ENCODE measurements at regions not wholly inside any gene's neighbourhood (a gene's known extent, or its start where the extent isn't known, plus 50 kb on each side); places are given as distances from the start of the nearest gene placed in this dataset.

- Mint-ChIP-seq H3K27me3 (ENCODE audit: low read depth) (no peaks in the 10 kb centered on the region), H3K4me1 (ENCODE audit: low read depth) (no peaks in the 10 kb centered on the region), H3K4me3 (ENCODE audit: unreplicated experiment) (no peak overlapping the region), H3K9me3 (ENCODE audit: low read depth) (peaks cover 29% of the 10 kb centered on the region), H3K27ac (ENCODE audit: unreplicated experiment) (no peak overlapping the region), H3K36me3 (ENCODE audit: low read depth) (no peaks in the 10 kb centered on the region)
- no peak for DNase-seq (ENCODE audit: low spot score)
- TF ChIP-seq CTCF (IDR thresholded peaks at IDR 0.05) = no peak
These were observed 260.5 kb upstream of the ZIC3 start for GRCh38 chrX:137305404-137305803.

- peaks cover 25% of the 10 kb centered on the region for H3K9me3 Mint-ChIP-seq (ENCODE audit: low read depth)
- H3K36me3 Mint-ChIP-seq (ENCODE audit: low read depth) = no peaks in the 10 kb centered on the region
- no peak overlapping the region for H3K4me3 Mint-ChIP-seq (ENCODE audit: unreplicated experiment)
- no peak overlapping the region for H3K27ac Mint-ChIP-seq (ENCODE audit: unreplicated experiment)
- H3K4me1 Mint-ChIP-seq (ENCODE audit: low read depth) = no peaks in the 10 kb centered on the region
- no peak for TF ChIP-seq CTCF (IDR thresholded peaks at IDR 0.05)
- DNase-seq (ENCODE audit: low spot score) = no peak
- no peaks in the 10 kb centered on the region for H3K27me3 Mint-ChIP-seq (ENCODE audit: low read depth)
These were observed 263.4 kb upstream of the GPR101 start for GRCh38 chrX:137297167-137297566.

GRCh38 chrX:137290011-137290410, 256.2 kb upstream of the GPR101 start:
- no peak for TF ChIP-seq CTCF (IDR thresholded peaks at IDR 0.05)
- H3K36me3 Mint-ChIP-seq (ENCODE audit: low read depth) = no peaks in the 10 kb centered on the region
- H3K4me1 Mint-ChIP-seq (ENCODE audit: low read depth) = no peaks in the 10 kb centered on the region
- peaks cover 19% of the 10 kb centered on the region for H3K9me3 Mint-ChIP-seq (ENCODE audit: low read depth)
- H3K27me3 Mint-ChIP-seq (ENCODE audit: low read depth) = no peaks in the 10 kb centered on the region
- no peak overlapping the region for H3K27ac Mint-ChIP-seq (ENCODE audit: unreplicated experiment)
- DNase-seq (ENCODE audit: low spot score) = no peak
- H3K4me3 Mint-ChIP-seq (ENCODE audit: unreplicated experiment) = no peak overlapping the region

- H3K27ac Mint-ChIP-seq (ENCODE audit: unreplicated experiment) = no peak overlapping the region
- peaks cover 18% of the 10 kb centered on the region for H3K9me3 Mint-ChIP-seq (ENCODE audit: low read depth)
- TF ChIP-seq CTCF (IDR thresholded peaks at IDR 0.05) = no peak
- no peak overlapping the region for H3K4me3 Mint-ChIP-seq (ENCODE audit: unreplicated experiment)
- no peaks in the 10 kb centered on the region for H3K27me3 Mint-ChIP-seq (ENCODE audit: low read depth)
- no peaks in the 10 kb centered on the region for H3K36me3 Mint-ChIP-seq (ENCODE audit: low read depth)
- no peaks in the 10 kb centered on the region for H3K4me1 Mint-ChIP-seq (ENCODE audit: low read depth)
- no peak for DNase-seq (ENCODE audit: low spot score)
These were observed 253.4 kb upstream of the GPR101 start for GRCh38 chrX:137287191-137287590.

- Mint-ChIP-seq H3K9me3 (ENCODE audit: low read depth) (peaks cover 23% of the 10 kb centered on the region), H3K27me3 (ENCODE audit: low read depth) (no peaks in the 10 kb centered on the region), H3K36me3 (ENCODE audit: low read depth) (no peaks in the 10 kb centered on the region), H3K4me3 (ENCODE audit: unreplicated experiment) (no peak overlapping the region), H3K27ac (ENCODE audit: unreplicated experiment) (no peak overlapping the region), H3K4me1 (ENCODE audit: low read depth) (no peaks in the 10 kb centered on the region)
- DNase-seq (ENCODE audit: low spot score) = no peak
- no peak for TF ChIP-seq CTCF (IDR thresholded peaks at IDR 0.05)
These were observed 252.6 kb upstream of the GPR101 start for GRCh38 chrX:137286423-137286822.
